MCF 10A (cell line): ENCODE measurements at regions not wholly inside any gene's neighbourhood (a gene's known extent, or its start where the extent isn't known, plus 50 kb on each side); places are given as distances from the start of the nearest gene placed in this dataset.

Experiments used
- BruUV-seq: library from RNA; stranded (reverse); fragments of 400-500 nt; replicated peaks from 2 replicates; lab custom pipeline; 2021; lab: Mats Ljungman, UMichigan
- CTCF ChIA-PET: fragments of 300-600 bp; sonication (Branson Sonifier 250); formaldehyde crosslinking; extraction: SDS; loops from one replicate; lab custom pipeline; 2021; ENCODE audit warnings: antibody characterized with exemption, inconsistent platforms; lab: Yijun Ruan, JAX
- POLR2A ChIA-PET: fragments of 300-600, 350-650 bp; sonication (Branson Sonifier 250); formaldehyde crosslinking; extraction: SDS; loops from one replicate; lab custom pipeline; 2020; ENCODE audit warnings: antibody characterized with exemption, inconsistent platforms; lab: Yijun Ruan, JAX
- DNase-seq: peaks from one replicate; pipeline ENCODE4 v3.0.0-alpha.2; 2018; ENCODE audit not compliant: unreplicated experiment
- H3K27ac Mint-ChIP-seq: one replicate; pipeline ENCODE4 v1.8.0; 2022; ENCODE audit warnings: mild to moderate bottlenecking, low read depth, mixed read lengths; ENCODE audit not compliant: unreplicated experiment
- H3K27me3 Mint-ChIP-seq: one replicate; pipeline ENCODE4 v1.8.0; 2022; ENCODE audit warnings: mixed read lengths; ENCODE audit not compliant: insufficient read depth, unreplicated experiment
- H3K36me3 Mint-ChIP-seq: one replicate; pipeline ENCODE4 v1.8.0; 2022; ENCODE audit warnings: mild to moderate bottlenecking, moderate library complexity, mixed read lengths; ENCODE audit not compliant: insufficient read depth, unreplicated experiment
- H3K4me1 Mint-ChIP-seq: one replicate; pipeline ENCODE4 v1.8.0; 2022; ENCODE audit warnings: mixed read lengths; ENCODE audit not compliant: insufficient read depth, unreplicated experiment
- H3K4me3 Mint-ChIP-seq: one replicate; pipeline ENCODE4 v1.8.0; 2022; ENCODE audit warnings: mild to moderate bottlenecking, moderate library complexity, mixed read lengths; ENCODE audit not compliant: unreplicated experiment
- H3K9me3 Mint-ChIP-seq: one replicate; pipeline ENCODE4 v1.8.0; 2022; ENCODE audit warnings: mixed read lengths; ENCODE audit not compliant: unreplicated experiment
- intact Hi-C: fragments of 100-400 bp; cut with micrococcal nuclease; formaldehyde crosslinking; loops from 2 replicates; pipeline ENCODE4 v1.14.1; 2022
- TF ChIP-seq, protein P1 (sequence below): fragments of 200-600 bp; IDR thresholded peaks from one replicate; pipeline ENCODE4 v1.8.0; 2022; ENCODE audit warnings: antibody characterized with exemption, mild to moderate bottlenecking; ENCODE audit not compliant: unreplicated experiment

DNA sequence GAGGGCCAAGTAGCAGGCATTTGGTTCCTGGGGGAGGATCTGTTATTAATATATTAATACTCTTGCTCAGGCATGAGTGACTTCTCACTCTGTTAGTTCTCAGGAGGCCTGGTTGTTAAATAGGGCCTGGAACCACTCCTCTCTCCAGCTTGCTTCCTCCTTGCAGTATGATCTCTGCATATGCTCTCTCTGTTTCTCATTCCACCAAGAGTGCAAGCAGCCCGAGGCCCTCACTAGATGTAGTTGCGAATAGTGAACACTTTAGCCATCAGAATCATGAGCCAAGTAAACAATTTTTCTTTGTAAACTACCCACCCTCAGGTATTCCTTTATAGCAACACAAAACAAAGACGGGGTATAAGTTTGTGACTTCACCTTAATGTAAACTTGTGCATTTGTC, 784.3 kb downstream of the DNAJB9 start:
- H3K4me1 Mint-ChIP-seq: no peaks in the 10 kb centered on the region
- H3K4me3 Mint-ChIP-seq: no peak overlapping the region
- no peaks in the 10 kb centered on the region for H3K9me3 Mint-ChIP-seq
- H3K27me3 Mint-ChIP-seq: peaks cover 53% of the 10 kb centered on the region
- ChIA-PET POLR2A (no interaction called here), CTCF (no interaction called here)
- DNase-seq: no peak
- intact Hi-C loops: no loop called here
- no peaks in the 10 kb centered on the region for H3K36me3 Mint-ChIP-seq
- H3K27ac Mint-ChIP-seq: no peak overlapping the region
- BruUV-seq: no TSS peak
- TF ChIP-seq, protein P1, sequence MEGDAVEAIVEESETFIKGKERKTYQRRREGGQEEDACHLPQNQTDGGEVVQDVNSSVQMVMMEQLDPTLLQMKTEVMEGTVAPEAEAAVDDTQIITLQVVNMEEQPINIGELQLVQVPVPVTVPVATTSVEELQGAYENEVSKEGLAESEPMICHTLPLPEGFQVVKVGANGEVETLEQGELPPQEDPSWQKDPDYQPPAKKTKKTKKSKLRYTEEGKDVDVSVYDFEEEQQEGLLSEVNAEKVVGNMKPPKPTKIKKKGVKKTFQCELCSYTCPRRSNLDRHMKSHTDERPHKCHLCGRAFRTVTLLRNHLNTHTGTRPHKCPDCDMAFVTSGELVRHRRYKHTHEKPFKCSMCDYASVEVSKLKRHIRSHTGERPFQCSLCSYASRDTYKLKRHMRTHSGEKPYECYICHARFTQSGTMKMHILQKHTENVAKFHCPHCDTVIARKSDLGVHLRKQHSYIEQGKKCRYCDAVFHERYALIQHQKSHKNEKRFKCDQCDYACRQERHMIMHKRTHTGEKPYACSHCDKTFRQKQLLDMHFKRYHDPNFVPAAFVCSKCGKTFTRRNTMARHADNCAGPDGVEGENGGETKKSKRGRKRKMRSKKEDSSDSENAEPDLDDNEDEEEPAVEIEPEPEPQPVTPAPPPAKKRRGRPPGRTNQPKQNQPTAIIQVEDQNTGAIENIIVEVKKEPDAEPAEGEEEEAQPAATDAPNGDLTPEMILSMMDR: no peak

DNA sequence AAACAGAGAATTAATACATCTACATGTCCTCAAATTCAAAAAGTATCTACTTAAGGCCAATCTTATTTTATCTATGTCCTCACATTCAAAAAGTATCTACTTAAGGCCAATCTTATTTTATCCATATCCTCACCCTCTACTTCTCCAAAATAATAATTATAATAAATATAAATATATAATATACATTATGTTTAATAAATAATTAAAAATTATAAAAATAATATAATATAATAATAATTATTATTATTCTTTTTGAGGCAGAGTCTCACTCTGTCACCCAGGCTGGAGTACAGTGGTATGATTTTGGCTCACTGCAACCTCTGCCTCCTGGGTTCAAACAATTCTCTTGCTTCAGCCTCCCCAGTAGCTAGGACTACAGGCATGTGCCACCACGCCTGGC, 784.9 kb downstream of the DNAJB9 start:
- Mint-ChIP-seq H3K4me3 (no peak overlapping the region), H3K36me3 (no peaks in the 10 kb centered on the region), H3K4me1 (no peaks in the 10 kb centered on the region), H3K27me3 (peaks cover 58% of the 10 kb centered on the region), H3K9me3 (no peaks in the 10 kb centered on the region), H3K27ac (no peak overlapping the region)
- ChIA-PET POLR2A (no interaction called here), CTCF (no interaction called here)
- BruUV-seq: no TSS peak
- no peak for DNase-seq
- intact Hi-C loops: no loop called here
- TF ChIP-seq, protein P1: no peak

DNA sequence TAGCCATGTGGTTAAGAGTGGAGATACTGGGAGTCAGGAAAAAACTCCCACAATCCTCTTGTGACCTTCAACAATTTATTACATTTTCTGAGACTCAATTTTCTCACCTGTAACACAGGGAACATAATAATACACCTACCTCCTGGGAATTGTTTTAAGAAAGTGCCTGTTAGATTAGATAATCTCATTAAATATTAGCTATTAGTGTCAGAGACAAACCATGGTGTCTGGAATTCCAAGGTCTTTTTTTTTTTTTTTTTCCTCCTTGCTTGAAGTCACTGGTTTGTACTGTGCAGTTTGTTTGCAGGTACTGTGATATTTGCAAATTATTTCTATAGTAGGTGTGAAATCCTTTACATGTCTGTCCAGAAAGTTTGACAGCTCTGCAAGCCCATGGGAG, 806.1 kb downstream of the DNAJB9 start:
- DNase-seq: no peak
- Mint-ChIP-seq H3K27ac (no peak overlapping the region), H3K4me1 (no peaks in the 10 kb centered on the region), H3K4me3 (no peak overlapping the region), H3K36me3 (no peaks in the 10 kb centered on the region), H3K9me3 (no peaks in the 10 kb centered on the region), H3K27me3 (peaks cover 38% of the 10 kb centered on the region)
- POLR2A ChIA-PET: no interaction called here
- CTCF ChIA-PET: no interaction called here
- intact Hi-C loops: no loop called here
- TF ChIP-seq, protein P1: no peak
- no TSS peak for BruUV-seq

DNA sequence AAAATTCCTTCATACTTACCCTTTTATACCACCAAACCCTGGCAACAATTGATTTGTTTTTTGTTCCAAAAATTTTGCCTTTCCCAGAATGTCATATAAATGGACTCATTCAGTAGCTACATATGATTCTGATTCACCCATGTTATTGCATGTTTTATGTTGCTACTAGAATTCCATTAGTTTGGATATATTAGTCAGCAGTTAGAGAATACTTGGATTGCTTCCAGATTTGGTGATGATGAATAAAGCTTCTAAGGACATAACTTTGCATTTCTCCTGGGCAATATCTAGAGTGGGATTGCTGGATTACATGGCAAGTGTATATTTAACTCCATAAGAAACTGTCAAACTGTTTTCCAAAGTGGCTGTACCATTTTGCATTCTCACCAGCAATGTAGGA, 806.9 kb downstream of the DNAJB9 start:
- Mint-ChIP-seq H3K36me3 (no peaks in the 10 kb centered on the region), H3K27ac (no peak overlapping the region)

More for the DNA sequence above, 806.9 kb downstream of the DNAJB9 start:
- Mint-ChIP-seq H3K4me1 (no peaks in the 10 kb centered on the region), H3K27me3 (peaks cover 35% of the 10 kb centered on the region), H3K4me3 (no peak overlapping the region), H3K9me3 (no peaks in the 10 kb centered on the region)
- TF ChIP-seq, protein P1: no peak
- CTCF ChIA-PET: no interaction called here
- POLR2A ChIA-PET: no interaction called here
- intact Hi-C loops: no loop called here
- DNase-seq: no peak
- no TSS peak for BruUV-seq
